Adrenal gland (tissue), 5 donors: ENCODE measurements at regions not wholly inside any gene's neighbourhood (a gene's known extent, or its start where the extent isn't known, plus 50 kb on each side); places are given as distances from the start of the nearest gene placed in this dataset.

Experiments
- CTCF ChIP-seq, 6 experiments: fragments of 450-650 bp in 4 of 6; fragments of 200-600 bp in 2 of 6; sonication (generic) in 1 of 6; IDR thresholded peaks; 1 replicate in 5 of 6; 2 replicates in 1 of 6; pipeline versions ENCODE4 v1.5.1 to v1.8.0; 2016 to 2021; ENCODE audit warnings: antibody characterized with exemption in 6 of 6, mild to moderate bottlenecking in 2 of 6, moderate library complexity in 1 of 6
- POLR2A ChIP-seq, 2 donors: fragments of 450-650 bp; IDR thresholded peaks; one replicate each; pipeline ENCODE4 v1.6.1; 2017; ENCODE audit warnings: antibody characterized with exemption in 2 of 2, mild to moderate bottlenecking in 2 of 2, moderate library complexity in 1 of 2
- donor health status: DM: no; HTN: no; CAD: no.

GRCh38 chrX:138872537-138872936 lies 161.0 kb upstream of the FGF13 start:
- no peak for TF ChIP-seq CTCF (IDR thresholded peaks at IDR 0.05)
- no peak for TF ChIP-seq POLR2A (IDR thresholded peaks at IDR 0.05)
